WTC11 (cell line): ENCODE measurements at regions not wholly inside any gene's neighbourhood (a gene's known extent, or its start where the extent isn't known, plus 50 kb on each side); places are given as distances from the start of the nearest gene placed in this dataset.

Source experiments
- ATAC-seq: fragments of 200-7000 bp; cut with Tn5 transposase; 2 replicates; pipeline ENCODE4 v1.10.0; 2021; ENCODE audit warnings: mild to moderate bottlenecking, moderate library complexity
- CTCF ChIA-PET: fragments of 300-600 bp; sonication (Branson Sonifier 250); formaldehyde crosslinking; loops from one replicate; lab custom pipeline; 2021; ENCODE audit warnings: antibody characterized with exemption; lab: Charles Lee
- POLR2A ChIA-PET: fragments of 350-600 bp; sonication (Branson Sonifier 250); formaldehyde crosslinking; loops from one replicate; lab custom pipeline; 2021; ENCODE audit warnings: antibody characterized with exemption; lab: Charles Lee
- DNase-seq: peaks from one replicate; pipeline ENCODE4 v3.0.0; 2021; ENCODE audit warnings: low spot score
- H3K27ac Mint-ChIP-seq: 2 replicates; pipeline ENCODE4 v1.8.0; 2021; ENCODE audit warnings: mixed read lengths
- H3K27me3 Mint-ChIP-seq: 2 replicates; pipeline ENCODE4 v1.8.0; 2021; ENCODE audit warnings: low read depth, mild to moderate bottlenecking, moderate library complexity, mixed read lengths
- H3K36me3 Mint-ChIP-seq: 2 replicates; pipeline ENCODE4 v1.8.0; 2021; ENCODE audit warnings: mixed read lengths
- H3K4me1 Mint-ChIP-seq: 2 replicates; pipeline ENCODE4 v1.8.0; 2022; ENCODE audit warnings: mixed read lengths
- H3K4me3 Mint-ChIP-seq: 2 replicates; pipeline ENCODE4 v1.8.0; 2021; ENCODE audit warnings: mild to moderate bottlenecking, moderate library complexity, mixed read lengths
- H3K9me3 Mint-ChIP-seq: 2 replicates; pipeline ENCODE4 v1.8.0; 2021; ENCODE audit warnings: mixed read lengths
- E2F1 ChIP-seq: sonication (generic); formaldehyde crosslinking; IDR thresholded peaks from 2 replicates; pipeline ENCODE4 v1.8.0; 2022; ENCODE audit warnings: mild to moderate bottlenecking, missing genetic modification reagents
- EMX1 ChIP-seq: fragments of 250-450 bp; sonication (Bioruptor Pico); IDR thresholded peaks from 2 replicates; pipeline ENCODE4 v1.8.0; 2021; ENCODE audit warnings: mild to moderate bottlenecking
- FOXJ3 ChIP-seq: sonication (generic); formaldehyde crosslinking; IDR thresholded peaks from 2 replicates; pipeline ENCODE4 v1.9.0; 2021; ENCODE audit warnings: missing genetic modification reagents, mild to moderate bottlenecking, borderline replicate concordance
- FOXK1 ChIP-seq: sonication (generic); formaldehyde crosslinking; IDR thresholded peaks from 2 replicates; pipeline ENCODE4 v1.8.0; 2022; ENCODE audit warnings: mild to moderate bottlenecking, moderate library complexity, missing genetic modification reagents
- GABPB1 ChIP-seq: sonication (generic); formaldehyde crosslinking; IDR thresholded peaks from 2 replicates; pipeline ENCODE4 v1.8.1; 2023; ENCODE audit warnings: mild to moderate bottlenecking, missing genetic modification reagents
- HMGA2 ChIP-seq: fragments of 250-450 bp; sonication (Bioruptor Pico); IDR thresholded peaks from 2 replicates; pipeline ENCODE4 v1.4.0; 2021; ENCODE audit warnings: mild to moderate bottlenecking, moderate library complexity
- HMGXB4 ChIP-seq: sonication (generic); formaldehyde crosslinking; IDR thresholded peaks from 2 replicates; pipeline ENCODE4 v1.8.1; 2023; ENCODE audit warnings: mild to moderate bottlenecking, moderate library complexity, missing genetic modification reagents
- IRF1 ChIP-seq: sonication (generic); formaldehyde crosslinking; IDR thresholded peaks from 2 replicates; pipeline ENCODE4 v1.8.0; 2023; ENCODE audit warnings: missing genetic modification reagents
- NR1H2 ChIP-seq: sonication (generic); formaldehyde crosslinking; IDR thresholded peaks from 2 replicates; pipeline ENCODE4 v1.9.0; 2021; ENCODE audit warnings: mild to moderate bottlenecking, moderate library complexity, missing genetic modification reagents
- PRRX2 ChIP-seq: fragments of 250-450 bp; sonication (Bioruptor Pico); IDR thresholded peaks from 2 replicates; pipeline ENCODE4 v1.8.0; 2021; ENCODE audit warnings: mild to moderate bottlenecking
- USF1 ChIP-seq: sonication (generic); formaldehyde crosslinking; IDR thresholded peaks from 2 replicates; pipeline ENCODE4 v1.8.0; 2022; ENCODE audit warnings: mild to moderate bottlenecking, missing genetic modification reagents
- ZNF512 ChIP-seq: sonication (generic); formaldehyde crosslinking; IDR thresholded peaks from 2 replicates; pipeline ENCODE4 v1.8.1; 2022; ENCODE audit warnings: missing genetic modification reagents, borderline replicate concordance
- TF ChIP-seq, protein P1 (sequence below): sonication (generic); formaldehyde crosslinking; IDR thresholded peaks from 2 replicates; pipeline ENCODE4 v1.8.1; 2022; ENCODE audit warnings: mild to moderate bottlenecking, missing genetic modification reagents, moderate library complexity, borderline replicate concordance
- TF ChIP-seq, protein P2 (sequence below): sonication (generic); formaldehyde crosslinking; IDR thresholded peaks from 2 replicates; pipeline ENCODE4 v1.8.0; 2022; ENCODE audit warnings: missing genetic modification reagents
- TF ChIP-seq, protein P3 (sequence below): sonication (generic); formaldehyde crosslinking; IDR thresholded peaks from 2 replicates; pipeline ENCODE4 v1.8.1; 2023; ENCODE audit warnings: mild to moderate bottlenecking, missing genetic modification reagents
- TF ChIP-seq, protein P4 (sequence below): fragments of 250-450 bp; sonication (Bioruptor Pico); IDR thresholded peaks from 2 replicates; pipeline ENCODE4 v1.9.0; 2021; ENCODE audit warnings: moderate library complexity, mild to moderate bottlenecking, inconsistent platforms, borderline replicate concordance

- DNase-seq, result no peak
- POLR2A ChIA-PET, result no interaction called here
- Mint-ChIP-seq H3K4me3 (no peak overlapping the region), H3K27ac (no peak overlapping the region), H3K4me1 (peaks cover 5% of the 10 kb centered on the region), H3K36me3 (peaks cover 18% of the 10 kb centered on the region), H3K9me3 (peaks cover 48% of the 10 kb centered on the region), H3K27me3 (no peaks in the 10 kb centered on the region)
- TF ChIP-seq FOXJ3 (CRISPR knock-in tag) (no peak), E2F1 (no peak), USF1 (CRISPR knock-in tag) (no peak), HMGA2 (CRISPR knock-in tag) (no peak), HMGXB4 (CRISPR knock-in tag) (no peak), GABPB1 (CRISPR knock-in tag) (no peak), FOXK1 (CRISPR knock-in tag) (no peak), ZNF512 (no peak)
- TF ChIP-seq, protein P1, sequence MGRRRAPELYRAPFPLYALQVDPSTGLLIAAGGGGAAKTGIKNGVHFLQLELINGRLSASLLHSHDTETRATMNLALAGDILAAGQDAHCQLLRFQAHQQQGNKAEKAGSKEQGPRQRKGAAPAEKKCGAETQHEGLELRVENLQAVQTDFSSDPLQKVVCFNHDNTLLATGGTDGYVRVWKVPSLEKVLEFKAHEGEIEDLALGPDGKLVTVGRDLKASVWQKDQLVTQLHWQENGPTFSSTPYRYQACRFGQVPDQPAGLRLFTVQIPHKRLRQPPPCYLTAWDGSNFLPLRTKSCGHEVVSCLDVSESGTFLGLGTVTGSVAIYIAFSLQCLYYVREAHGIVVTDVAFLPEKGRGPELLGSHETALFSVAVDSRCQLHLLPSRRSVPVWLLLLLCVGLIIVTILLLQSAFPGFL, result no peak
- TF ChIP-seq, protein P2, sequence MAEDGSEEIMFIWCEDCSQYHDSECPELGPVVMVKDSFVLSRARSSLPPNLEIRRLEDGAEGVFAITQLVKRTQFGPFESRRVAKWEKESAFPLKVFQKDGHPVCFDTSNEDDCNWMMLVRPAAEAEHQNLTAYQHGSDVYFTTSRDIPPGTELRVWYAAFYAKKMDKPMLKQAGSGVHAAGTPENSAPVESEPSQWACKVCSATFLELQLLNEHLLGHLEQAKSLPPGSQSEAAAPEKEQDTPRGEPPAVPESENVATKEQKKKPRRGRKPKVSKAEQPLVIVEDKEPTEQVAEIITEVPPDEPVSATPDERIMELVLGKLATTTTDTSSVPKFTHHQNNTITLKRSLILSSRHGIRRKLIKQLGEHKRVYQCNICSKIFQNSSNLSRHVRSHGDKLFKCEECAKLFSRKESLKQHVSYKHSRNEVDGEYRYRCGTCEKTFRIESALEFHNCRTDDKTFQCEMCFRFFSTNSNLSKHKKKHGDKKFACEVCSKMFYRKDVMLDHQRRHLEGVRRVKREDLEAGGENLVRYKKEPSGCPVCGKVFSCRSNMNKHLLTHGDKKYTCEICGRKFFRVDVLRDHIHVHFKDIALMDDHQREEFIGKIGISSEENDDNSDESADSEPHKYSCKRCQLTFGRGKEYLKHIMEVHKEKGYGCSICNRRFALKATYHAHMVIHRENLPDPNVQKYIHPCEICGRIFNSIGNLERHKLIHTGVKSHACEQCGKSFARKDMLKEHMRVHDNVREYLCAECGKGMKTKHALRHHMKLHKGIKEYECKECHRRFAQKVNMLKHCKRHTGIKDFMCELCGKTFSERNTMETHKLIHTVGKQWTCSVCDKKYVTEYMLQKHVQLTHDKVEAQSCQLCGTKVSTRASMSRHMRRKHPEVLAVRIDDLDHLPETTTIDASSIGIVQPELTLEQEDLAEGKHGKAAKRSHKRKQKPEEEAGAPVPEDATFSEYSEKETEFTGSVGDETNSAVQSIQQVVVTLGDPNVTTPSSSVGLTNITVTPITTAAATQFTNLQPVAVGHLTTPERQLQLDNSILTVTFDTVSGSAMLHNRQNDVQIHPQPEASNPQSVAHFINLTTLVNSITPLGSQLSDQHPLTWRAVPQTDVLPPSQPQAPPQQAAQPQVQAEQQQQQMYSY (CRISPR knock-in tag), result no peak
- CTCF ChIA-PET, result no interaction called here
- ATAC-seq, result no peak
These were observed 53.5 kb upstream of the LRRN1 start for GRCh38 chr3:3745693-3746092.

GRCh38 chr3:3744826-3745225 is 54.4 kb upstream of the LRRN1 start:
- Mint-ChIP-seq H3K36me3 (peaks cover 16% of the 10 kb centered on the region), H3K9me3 (peaks cover 53% of the 10 kb centered on the region), H3K27me3 (peaks cover 5% of the 10 kb centered on the region; the same call in 1 of the 2 replicates), H3K27ac (no peak overlapping the region), H3K4me3 (no peak overlapping the region), H3K4me1 (peaks cover 10% of the 10 kb centered on the region)
- no peak for ATAC-seq
- DNase-seq, result no peak
- ChIA-PET CTCF (no interaction called here), POLR2A (no interaction called here)
- TF ChIP-seq PRRX2 (CRISPR knock-in tag), result no peak
- TF ChIP-seq USF1 (CRISPR knock-in tag), result no peak
- TF ChIP-seq, protein P3, sequence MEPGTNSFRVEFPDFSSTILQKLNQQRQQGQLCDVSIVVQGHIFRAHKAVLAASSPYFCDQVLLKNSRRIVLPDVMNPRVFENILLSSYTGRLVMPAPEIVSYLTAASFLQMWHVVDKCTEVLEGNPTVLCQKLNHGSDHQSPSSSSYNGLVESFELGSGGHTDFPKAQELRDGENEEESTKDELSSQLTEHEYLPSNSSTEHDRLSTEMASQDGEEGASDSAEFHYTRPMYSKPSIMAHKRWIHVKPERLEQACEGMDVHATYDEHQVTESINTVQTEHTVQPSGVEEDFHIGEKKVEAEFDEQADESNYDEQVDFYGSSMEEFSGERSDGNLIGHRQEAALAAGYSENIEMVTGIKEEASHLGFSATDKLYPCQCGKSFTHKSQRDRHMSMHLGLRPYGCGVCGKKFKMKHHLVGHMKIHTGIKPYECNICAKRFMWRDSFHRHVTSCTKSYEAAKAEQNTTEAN (CRISPR knock-in tag), result no peak
- TF ChIP-seq GABPB1 (CRISPR knock-in tag), result no peak
- no peak for TF ChIP-seq EMX1 (CRISPR knock-in tag)
- no peak for TF ChIP-seq IRF1
- no peak for TF ChIP-seq NR1H2 (CRISPR knock-in tag)
- TF ChIP-seq, protein P4, sequence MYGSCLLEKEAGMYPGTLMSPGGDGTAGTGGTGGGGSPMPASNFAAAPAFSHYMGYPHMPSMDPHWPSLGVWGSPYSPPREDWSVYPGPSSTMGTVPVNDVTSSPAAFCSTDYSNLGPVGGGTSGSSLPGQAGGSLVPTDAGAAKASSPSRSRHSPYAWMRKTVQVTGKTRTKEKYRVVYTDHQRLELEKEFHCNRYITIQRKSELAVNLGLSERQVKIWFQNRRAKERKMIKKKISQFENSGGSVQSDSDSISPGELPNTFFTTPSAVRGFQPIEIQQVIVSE (CRISPR knock-in tag), result no peak
